ENCODE measurements at regions not wholly inside any gene's neighbourhood (a gene's known extent, or its start where the extent isn't known, plus 50 kb on each side); places are given as distances from the start of the nearest gene placed in this dataset.

GRCh38 chr12:116361414-116362223 is 84.1 kb upstream of the MED13L start:
- H3K4me3 Mint-ChIP-seq, result no peak overlapping the region
- Histone ChIP-seq H2AFZ (ENCODE audit: low read length) (no peak overlapping the region), H3K18ac (ENCODE audit: insufficient read length, low read depth, low read length) (no peak overlapping the region), H4K20me1 (ENCODE audit: control insufficient read depth, insufficient read depth, insufficient read length) (no peaks in the 10 kb centered on the region), H3K23ac (ENCODE audit: insufficient read length, low read depth, low read length) (no peak overlapping the region), H4K8ac (replicated peaks; ENCODE audit: insufficient read length, low read depth, low read length) (no peak overlapping the region), H2BK5ac (ENCODE audit: insufficient read length, low read length) (no peak overlapping the region), H4K5ac (ENCODE audit: insufficient read length, low read depth, low read length) (no peak overlapping the region), H3K27me3 (ENCODE audit: insufficient read depth, low read length) (no peaks in the 10 kb centered on the region), H3K27ac (ENCODE audit: insufficient read length, low read depth, low read length) (no peak overlapping the region), H3K23me2 (ENCODE audit: insufficient read length, low read depth, low read length, poor library complexity, severe bottlenecking) (no peaks in the 10 kb centered on the region), H3K56ac (ENCODE audit: insufficient read length, low read depth, low read length) (no peak overlapping the region), H4K91ac (ENCODE audit: insufficient read length, low read depth, low read length) (no peak overlapping the region), H3K79me1 (ENCODE audit: insufficient read depth, low read depth, low read length, poor library complexity, severe bottlenecking) (no peaks in the 10 kb centered on the region), H3K79me2 (ENCODE audit: insufficient read depth, low read length) (no peaks in the 10 kb centered on the region), H2BK120ac (ENCODE audit: low read depth, low read length, poor library complexity, severe bottlenecking) (no peak overlapping the region), H2AK5ac (ENCODE audit: insufficient read length, low read length) (no peak overlapping the region), H2BK12ac (ENCODE audit: insufficient read length, low read depth, low read length) (no peak overlapping the region), H3K4me2 (ENCODE audit: insufficient read depth, insufficient read length, low read length) (no peak overlapping the region), H3K4me1 (ENCODE audit: insufficient read depth, low read length) (peaks cover 9% of the 10 kb centered on the region; the same call in 1 of the 2 replicates), H2BK15ac (ENCODE audit: low read depth, low read length) (no peak overlapping the region), H3K9ac (ENCODE audit: extremely low read depth, insufficient read length, low read length) (no peak overlapping the region), H3K14ac (ENCODE audit: insufficient read depth, low read length) (no peak overlapping the region), H2BK20ac (ENCODE audit: low read depth, low read length, poor library complexity, severe bottlenecking) (no peak overlapping the region), H3K9me3 (ENCODE audit: control insufficient read depth, low read depth, low read length) (no peaks in the 10 kb centered on the region), H3T11ph (ENCODE audit: low read length) (no peak overlapping the region), H3K4ac (ENCODE audit: low read depth, low read length) (no peak overlapping the region)
- H3K27ac Mint-ChIP-seq, result no peak overlapping the region; a peak in 1 of 7 replicates
- H3K27me3 Mint-ChIP-seq (ENCODE audit: low read depth), result no peaks in the 10 kb centered on the region
- peaks cover 24 to 34% of the 10 kb centered on the region in 2 experiments for H3K4me1 Mint-ChIP-seq
- no peaks in the 10 kb centered on the region for H3K36me3 Mint-ChIP-seq (ENCODE audit: insufficient read depth in 1 of 3, low read depth in 3 of 3)
- no peaks in the 10 kb centered on the region for H3K9me3 Mint-ChIP-seq
- DNase-seq, result no peak
- no CpG with 5 or more reads among the region's 19 CpGs for WGBS (ENCODE audit: extremely low coverage, insufficient read length, low lambda C conversion rate)
- no peak for TF ChIP-seq CTCF (conservative IDR thresholded peaks at IDR 0.05)
